PC-9 (cell line): ENCODE measurements at regions not wholly inside any gene's neighbourhood (a gene's known extent, or its start where the extent isn't known, plus 50 kb on each side); places are given as distances from the start of the nearest gene placed in this dataset.

Experiments used
- EZH2 ChIP-seq: fragments of 200-600 bp; sonication (generic); IDR thresholded peaks from 2 replicates; pipeline ENCODE4 v1.8.0; 2017; ENCODE audit warnings: antibody characterized with exemption, low read depth
- TF ChIP-seq, protein P1 (sequence below): fragments of 200-600 bp; sonication (generic); conservative IDR thresholded peaks from 2 replicates; pipeline ENCODE4 v1.6.1; 2017; ENCODE audit warnings: mixed run types, antibody characterized with exemption, mild to moderate bottlenecking, moderate library complexity

DNA sequence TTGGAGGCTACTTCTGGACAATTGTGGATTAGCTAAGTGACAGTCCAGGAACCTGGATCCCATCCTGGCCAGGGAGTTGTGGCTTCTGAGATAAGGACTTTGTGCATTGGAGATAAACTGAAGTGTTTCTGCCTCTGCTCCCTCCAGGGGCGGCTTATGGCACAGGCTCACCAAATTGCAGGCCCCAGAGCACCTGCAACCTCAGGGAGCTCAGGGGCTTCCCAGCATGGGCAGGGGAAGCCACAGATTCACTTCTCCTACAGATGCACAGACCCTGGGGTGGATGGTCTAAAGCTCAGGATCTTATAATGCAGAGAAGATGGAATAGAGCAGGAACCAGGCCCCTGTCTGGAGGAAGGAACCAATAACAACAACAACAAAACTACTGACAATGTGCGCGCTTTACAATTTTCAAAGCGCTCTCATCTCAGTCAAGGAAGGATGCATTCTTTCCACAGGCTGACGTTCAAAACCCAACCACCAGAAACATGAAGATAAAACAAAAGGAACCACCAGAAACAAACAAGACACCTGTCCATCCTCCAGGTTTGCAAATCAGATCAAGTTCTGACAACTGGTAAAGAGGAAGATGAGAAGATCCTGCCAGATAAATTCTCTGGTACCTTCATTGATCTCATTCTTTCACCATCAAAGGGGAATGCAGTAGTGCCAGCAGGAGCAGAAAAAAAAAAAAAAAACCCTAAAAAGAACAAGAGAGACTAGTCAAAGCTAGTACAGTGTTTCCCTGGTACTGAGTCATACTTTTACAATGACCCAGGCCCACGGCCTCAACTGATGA lies 121.0 kb upstream of the IRF2BP2 start:
- no peak for TF ChIP-seq EZH2
- TF ChIP-seq, protein P1, sequence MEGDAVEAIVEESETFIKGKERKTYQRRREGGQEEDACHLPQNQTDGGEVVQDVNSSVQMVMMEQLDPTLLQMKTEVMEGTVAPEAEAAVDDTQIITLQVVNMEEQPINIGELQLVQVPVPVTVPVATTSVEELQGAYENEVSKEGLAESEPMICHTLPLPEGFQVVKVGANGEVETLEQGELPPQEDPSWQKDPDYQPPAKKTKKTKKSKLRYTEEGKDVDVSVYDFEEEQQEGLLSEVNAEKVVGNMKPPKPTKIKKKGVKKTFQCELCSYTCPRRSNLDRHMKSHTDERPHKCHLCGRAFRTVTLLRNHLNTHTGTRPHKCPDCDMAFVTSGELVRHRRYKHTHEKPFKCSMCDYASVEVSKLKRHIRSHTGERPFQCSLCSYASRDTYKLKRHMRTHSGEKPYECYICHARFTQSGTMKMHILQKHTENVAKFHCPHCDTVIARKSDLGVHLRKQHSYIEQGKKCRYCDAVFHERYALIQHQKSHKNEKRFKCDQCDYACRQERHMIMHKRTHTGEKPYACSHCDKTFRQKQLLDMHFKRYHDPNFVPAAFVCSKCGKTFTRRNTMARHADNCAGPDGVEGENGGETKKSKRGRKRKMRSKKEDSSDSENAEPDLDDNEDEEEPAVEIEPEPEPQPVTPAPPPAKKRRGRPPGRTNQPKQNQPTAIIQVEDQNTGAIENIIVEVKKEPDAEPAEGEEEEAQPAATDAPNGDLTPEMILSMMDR, result no peak
